ENCODE measurements at regions not wholly inside any gene's neighbourhood (a gene's known extent, or its start where the extent isn't known, plus 50 kb on each side); places are given as distances from the start of the nearest gene placed in this dataset.

DNA sequence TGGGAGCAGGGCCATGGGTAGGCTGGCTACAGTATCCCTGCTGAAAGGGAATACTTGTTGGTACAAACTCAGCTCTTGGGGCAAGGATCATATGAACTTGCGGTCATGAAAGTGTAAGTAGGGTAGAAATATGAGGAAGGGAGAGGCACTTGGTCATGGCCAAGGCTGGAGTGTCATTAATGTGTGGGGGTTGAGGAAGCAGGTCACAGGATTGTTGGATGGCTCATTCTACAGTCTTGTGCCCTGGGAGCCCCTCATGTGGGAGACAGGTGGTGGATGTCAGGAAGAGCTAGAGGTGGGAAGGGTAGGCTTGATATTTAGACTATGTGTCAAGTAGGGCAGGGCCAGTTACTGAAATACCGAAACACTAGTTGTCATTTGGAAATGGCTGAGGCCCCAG lies 95.5 kb downstream of the RRM1 start:
- TF ChIP-seq ELF1 (IDR thresholded peaks at IDR 0.05; ENCODE audit: borderline replicate concordance, low read depth): no peak
- no peak for TF ChIP-seq POLR2A (IDR thresholded peaks at IDR 0.05; ENCODE audit: borderline replicate concordance, extremely low read depth, insufficient read depth, insufficient read length)
- TF ChIP-seq, protein P1, sequence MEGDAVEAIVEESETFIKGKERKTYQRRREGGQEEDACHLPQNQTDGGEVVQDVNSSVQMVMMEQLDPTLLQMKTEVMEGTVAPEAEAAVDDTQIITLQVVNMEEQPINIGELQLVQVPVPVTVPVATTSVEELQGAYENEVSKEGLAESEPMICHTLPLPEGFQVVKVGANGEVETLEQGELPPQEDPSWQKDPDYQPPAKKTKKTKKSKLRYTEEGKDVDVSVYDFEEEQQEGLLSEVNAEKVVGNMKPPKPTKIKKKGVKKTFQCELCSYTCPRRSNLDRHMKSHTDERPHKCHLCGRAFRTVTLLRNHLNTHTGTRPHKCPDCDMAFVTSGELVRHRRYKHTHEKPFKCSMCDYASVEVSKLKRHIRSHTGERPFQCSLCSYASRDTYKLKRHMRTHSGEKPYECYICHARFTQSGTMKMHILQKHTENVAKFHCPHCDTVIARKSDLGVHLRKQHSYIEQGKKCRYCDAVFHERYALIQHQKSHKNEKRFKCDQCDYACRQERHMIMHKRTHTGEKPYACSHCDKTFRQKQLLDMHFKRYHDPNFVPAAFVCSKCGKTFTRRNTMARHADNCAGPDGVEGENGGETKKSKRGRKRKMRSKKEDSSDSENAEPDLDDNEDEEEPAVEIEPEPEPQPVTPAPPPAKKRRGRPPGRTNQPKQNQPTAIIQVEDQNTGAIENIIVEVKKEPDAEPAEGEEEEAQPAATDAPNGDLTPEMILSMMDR (IDR thresholded peaks at IDR 0.05 in 2 of 3, conservative IDR thresholded peaks at IDR 0.05 in 1 of 3; ENCODE audit: borderline replicate concordance in 1 of 3, insufficient read depth in 1 of 3, low read depth in 2 of 3, low read length in 2 of 3): no peak
- TF ChIP-seq POLR2AphosphoS5 (IDR thresholded peaks at IDR 0.05; ENCODE audit: low read depth, low read length): no peak
- no peak for TF ChIP-seq ATF3 (IDR thresholded peaks at IDR 0.05)
